Amygdala (tissue), 56 donors: ENCODE measurements at regions not wholly inside any gene's neighbourhood (a gene's known extent, or its start where the extent isn't known, plus 50 kb on each side); places are given as distances from the start of the nearest gene placed in this dataset.
"Not testable (repeated sequence)": the region's sequence is repeated elsewhere in the genome, so short reads cannot be mapped to it uniquely, and the experiment has no call there.

Experiments used
- DNase-seq, 56 donors: peaks; one replicate each; lab custom pipeline; 2025; lab: John Stamatoyannopoulos, UW

DNA sequence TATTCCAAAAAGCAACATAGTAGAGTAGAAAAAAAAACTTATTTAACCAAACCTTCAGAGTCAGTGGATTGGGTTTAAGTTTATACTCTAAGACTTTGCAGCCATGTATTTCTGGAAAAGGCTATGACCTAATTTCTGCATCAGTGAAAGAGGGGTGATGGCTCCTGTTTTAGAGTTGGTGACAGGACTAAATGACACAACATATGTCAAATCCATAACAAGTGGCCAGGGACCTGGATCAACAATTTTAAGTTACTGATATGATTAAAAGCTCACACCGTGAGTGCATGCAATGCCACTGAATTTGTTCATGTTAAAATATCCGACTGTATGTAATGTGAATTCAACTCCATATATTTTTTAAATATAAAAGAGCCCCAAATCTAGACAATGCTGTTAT is 390.6 kb downstream of the TNS3 start:
- DNase-seq = no peak

DNA sequence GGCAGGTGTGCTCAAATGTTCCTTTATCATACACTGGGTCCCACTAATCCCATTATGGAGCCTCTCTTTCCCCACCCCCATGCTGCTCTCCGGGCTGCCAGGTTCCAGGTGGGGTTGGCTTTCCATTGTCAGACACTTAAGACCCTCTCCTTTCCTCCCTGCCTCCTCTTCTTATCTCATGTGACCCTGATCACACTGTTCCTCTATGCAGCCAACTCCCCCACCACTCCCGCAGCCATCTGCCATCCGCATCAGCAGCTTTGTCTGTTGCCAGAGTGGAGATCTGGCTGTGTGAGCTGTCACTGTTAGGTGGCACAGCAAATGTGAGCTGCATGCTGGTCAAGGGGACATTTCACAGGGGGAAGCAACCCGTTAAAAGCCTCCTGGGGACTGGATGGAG is 391.4 kb downstream of the TNS3 start:
- peak in 8 of 56 donors; percentile 14 to 30 (median 22) for DNase-seq

DNA sequence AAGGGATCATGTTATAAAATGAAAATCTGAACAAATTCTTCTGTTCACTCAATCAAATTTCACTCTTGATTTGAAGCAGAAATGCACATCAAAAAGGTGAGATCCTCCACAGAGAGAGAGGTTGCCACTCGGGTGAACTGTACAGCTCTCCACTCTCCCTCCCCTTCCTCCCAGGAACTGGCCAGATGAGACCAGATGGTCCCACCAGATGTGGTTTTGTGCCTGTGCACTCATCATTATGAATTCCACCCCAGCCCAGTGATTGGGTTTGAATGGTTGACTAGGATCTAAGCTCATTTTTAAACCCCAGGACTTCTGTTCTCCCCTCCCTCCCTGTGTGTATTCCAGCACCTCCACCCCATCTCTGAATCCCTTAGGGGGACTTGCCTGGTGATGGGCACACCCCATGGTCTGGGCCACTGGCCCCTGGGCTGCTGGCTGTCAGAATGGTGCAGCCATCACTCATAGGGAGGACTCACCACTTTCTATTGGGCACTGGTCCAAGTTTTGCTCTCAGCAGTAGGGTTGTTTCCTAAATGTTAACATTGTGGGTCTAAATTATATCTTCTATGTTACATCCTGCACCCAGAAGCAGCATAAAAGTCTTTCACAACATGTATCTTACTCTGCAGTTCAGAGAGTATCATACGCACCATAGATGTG is 393.1 kb downstream of the TNS3 start:
- DNase-seq = no peak

DNA sequence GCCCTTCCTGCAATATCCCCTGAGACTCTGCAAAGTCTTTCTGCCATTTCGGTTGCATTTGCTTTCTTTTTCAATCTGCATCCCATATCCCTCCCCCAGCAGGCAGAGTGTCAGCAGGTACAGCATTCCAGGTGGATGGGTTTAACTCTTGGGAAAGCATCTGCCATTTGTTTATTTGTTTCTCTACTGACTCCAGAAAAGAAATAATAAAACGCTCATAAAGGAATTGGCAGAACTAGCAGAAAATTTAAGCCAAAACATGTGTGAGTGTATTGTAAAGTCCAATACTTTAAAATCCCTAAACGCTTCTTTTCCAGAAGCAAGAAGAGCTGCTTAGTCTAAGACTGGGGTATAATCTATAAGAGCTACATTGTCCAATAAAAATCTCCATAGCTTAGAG is 393.8 kb downstream of the TNS3 start:
- DNase-seq = no peak

DNA sequence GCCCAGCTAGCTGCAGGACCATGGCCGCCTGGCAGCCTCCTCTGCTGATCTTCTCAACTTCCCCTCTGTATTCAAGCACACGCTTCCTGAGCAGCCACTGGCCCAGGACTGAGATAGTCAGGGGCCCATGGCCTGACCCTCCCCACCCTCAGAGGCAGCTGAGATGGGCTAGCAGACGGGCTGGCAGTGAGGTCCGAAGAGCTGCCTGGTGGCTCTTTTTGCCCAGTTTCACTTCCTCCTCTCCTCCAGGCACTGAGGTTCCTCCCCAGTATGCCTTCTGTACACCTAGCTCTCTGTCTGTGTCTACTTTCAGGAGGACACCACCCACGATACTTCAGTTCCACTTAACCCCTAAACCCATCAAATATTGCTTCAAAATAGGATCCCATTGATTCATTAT is 395.6 kb downstream of the TNS3 start:
- peak in 7 of 56 donors; percentile 23 to 52 (median 31) for DNase-seq

DNA sequence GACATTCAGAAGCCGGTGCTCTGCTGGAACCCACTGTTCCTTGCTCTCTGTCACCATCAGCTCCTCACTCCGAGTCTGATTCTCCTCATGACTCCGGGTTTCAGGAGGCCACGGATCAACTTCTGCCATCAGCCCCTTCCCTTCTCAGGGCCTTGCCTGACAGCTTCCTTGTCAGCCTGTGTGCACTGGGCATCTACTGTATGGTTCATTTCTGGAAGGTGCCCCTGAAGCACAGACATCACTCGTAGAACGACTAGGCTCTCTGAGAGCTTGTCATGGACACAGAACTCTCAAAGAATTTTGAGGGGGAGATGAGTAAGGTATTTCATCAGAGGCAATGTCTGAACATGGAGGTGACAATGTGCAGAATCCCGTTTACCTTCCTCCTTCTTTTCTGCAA is 396.1 kb downstream of the TNS3 start:
- DNase-seq = no peak

DNA sequence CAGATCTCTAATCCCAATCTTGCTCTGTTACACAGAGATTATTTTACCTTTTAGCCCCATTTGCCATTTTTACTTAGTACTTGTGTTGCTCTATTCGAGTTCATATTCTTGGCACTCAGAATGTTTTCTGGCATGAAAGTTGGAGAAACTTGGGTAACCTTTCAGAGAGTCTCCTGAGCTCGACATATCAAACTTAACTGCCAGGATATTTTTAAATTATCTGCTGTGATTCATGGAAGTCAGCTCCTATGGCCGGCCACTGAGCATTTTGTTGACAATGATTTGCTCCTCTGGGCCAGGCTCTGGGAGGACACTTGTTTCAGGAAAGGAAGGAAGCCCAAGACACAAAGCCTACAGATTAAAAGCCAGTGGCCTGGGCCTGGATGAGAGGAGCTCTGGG is 396.7 kb downstream of the TNS3 start:
- DNase-seq = no peak

DNA sequence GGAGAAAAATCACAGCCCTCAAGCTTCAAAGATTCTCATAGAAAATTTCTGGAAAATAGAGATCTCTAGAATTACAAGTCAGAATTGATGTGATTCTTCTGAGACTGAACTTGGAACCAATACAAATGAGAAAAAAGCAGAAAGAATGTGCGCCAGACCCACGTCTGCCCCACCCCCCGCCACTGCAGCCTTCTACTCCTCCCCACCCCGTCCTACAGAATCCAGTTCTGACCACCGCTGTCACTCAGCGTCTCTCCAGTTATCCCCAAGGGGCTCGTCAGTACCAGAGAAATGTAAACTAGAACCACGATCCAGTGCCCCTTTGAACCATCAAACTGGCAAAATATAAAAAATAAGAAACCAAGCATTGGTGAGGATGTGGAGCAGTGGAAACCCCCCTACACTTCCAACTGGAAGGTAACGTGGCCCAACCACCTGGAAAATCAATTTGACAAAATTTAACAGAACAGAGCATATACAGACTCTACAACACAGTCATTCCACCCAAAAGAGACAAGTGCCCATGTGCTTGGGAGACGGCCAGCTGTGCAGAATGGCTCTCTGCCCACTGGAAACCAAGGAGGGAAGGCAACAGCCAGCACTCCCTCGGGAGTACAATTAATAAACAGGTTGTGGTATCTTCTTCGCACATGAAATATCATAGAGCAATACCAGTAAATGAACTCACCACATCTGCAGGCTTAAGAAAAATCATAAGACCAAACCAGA is 397.9 kb downstream of the TNS3 start:
- peak in 8 of 56 donors; percentile 16 to 28 (median 24) for DNase-seq

DNA sequence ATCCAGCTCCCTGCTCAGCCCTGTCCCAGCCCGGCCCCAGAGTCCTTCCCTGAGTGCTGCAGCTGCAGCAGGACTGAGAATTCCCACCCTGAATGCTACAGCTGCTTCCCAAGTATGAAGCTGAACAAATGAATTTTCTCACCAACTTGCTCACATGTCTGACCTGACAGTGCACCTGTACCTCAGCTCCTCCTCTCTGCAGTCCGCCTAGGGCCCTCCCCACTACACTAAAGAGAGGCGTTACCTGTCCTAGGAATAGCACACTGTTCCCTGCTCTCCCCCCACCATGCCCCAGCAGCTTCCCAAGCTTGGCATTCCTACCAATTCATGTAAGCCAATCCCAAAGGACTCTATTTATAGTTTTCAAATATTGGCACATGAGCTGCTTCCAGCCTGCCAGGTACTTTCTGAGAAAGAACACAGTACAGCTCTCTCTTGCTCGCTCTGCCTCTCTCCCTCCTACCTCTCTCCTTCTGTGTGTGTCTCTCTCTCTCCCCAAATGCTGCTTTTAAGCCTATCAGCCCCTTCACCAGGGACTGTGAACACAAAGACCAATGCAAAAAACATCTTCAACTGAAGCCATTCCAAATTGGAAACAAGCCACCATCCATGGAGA is 400.1 kb downstream of the TNS3 start:
- DNase-seq = peak in 1 of 56 donors; percentile 57

DNA sequence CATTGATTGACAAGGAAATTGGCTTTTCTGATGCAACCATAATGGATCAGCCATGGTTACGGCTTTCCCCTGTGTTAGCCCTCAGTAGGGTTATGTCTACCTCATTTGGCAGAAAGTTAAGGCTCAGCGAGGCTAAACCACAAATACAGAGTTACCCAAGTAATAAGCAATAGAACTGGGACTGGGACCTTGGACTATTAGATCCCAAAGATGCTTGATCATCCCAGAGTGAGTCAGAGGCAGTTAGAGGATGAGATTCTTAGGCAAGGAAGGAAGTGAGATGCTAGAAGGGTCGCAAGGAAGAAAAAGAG is 401.4 kb downstream of the TNS3 start:
- no peak for DNase-seq

DNA sequence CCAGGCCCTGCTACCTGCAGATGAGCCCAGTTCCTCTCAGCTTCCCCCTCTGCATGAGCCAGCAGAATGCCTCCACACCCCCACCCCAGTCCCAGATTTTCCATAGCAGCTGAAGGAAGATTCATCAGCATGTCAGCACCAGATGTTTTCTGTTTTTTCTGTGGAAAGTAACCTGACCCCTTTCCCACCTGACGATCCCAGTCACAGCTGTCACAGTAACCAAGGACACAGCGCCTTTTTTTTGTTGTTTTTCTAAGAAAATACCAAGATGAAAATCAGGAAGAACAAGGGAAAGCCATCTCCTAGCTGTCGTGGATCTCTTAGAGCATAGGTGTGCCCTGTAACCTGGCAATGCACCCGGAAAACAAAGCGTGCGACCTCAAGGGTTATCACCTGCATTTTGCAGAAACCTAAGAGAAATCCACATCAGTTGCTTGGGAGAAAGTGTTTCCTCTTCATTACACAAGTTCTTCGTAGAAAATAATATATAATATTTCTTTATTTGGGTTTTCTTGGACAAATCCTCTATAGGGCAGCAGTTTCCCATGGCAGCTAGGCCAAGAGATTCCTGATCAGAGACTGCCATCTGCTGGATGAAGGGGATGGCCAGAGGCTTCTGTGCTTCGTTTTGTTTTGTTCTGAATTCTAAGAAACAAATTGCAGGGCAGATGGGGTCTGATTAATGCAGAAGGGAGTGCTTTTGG is 401.9 kb downstream of the TNS3 start:
- DNase-seq = peak in 21 of 56 donors; percentile 5 to 65 (median 23)

DNA sequence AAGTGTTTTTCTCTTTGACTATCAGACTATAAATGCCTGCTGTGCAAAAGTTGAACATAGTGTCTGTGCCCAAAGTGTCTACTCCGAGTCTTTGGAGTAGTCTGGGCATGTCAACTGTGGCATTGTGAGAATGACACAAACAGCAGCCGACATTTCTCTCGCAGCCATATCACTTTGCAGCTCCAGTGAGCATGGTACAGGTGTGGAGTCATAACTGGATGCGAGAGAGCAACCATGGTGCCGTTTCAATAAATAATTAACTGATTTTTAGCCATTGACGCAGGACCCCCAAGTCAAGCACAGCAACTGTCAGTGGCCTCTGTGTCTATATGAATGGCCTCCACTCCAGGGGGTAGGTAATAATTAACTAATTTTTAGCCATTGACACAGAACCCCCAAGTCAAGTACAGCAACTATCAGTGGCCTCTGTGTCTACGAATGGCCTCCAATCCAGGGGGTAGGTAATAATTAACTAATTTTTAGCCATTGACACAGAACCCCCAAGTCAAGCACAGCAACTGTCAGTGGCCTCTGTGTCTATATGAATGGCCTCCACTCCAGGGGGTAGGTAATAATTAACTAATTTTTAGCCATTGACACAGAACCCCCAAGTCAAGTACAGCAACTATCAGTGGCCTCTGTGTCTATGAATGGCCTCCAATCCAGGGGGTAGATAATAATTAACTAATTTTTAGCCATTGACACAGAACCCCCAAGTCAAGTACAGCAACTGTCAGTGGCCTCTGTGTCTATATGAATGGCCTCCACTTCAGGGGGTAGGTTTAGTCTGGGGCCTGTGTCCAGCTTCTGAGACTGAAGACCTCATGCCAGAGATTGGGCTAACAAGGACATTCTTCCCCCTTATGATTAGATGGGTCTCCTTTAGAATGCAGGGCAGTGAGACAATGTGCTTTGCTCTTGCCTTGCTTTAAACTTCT is 409.0 kb downstream of the TNS3 start:
- not testable (repeated sequence) for DNase-seq

DNA sequence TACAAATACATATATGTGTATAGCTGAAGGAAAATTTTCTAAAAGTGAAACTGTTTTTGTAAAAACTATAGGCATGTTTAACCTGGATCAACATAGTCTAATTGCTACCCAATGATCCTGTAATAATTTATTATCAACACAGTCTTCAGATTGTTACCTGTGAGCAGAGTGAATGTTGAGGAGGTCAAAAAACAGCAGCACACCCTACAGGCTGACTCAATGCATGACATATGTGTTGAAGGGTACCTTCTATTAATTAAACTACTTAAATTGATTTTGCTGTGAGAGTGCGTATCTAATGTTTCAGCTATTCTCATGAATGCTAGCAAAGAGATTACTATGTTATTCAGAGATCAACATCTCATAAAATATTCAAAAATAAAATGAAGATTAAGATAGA is 411.4 kb downstream of the TNS3 start:
- DNase-seq = no peak

DNA sequence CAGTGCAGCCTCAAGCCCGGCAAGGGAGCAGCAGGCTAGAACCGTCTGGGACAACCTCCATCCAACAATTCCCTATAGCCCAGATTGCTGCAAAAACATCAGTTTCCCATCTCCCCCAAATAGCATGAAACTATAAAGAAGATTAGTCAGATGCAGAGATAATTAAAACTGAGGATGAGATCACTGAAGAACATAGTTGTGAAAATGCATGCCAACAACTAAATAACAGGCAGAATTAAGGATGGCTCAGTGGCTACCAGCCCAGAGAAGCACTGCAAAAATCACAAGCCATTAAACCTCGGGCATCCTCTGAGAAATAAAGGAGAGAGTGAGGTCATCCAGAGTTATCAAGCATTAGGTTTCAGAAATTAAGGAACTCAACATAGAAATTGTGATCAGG is 427.1 kb downstream of the TNS3 start:
- DNase-seq = no peak

DNA sequence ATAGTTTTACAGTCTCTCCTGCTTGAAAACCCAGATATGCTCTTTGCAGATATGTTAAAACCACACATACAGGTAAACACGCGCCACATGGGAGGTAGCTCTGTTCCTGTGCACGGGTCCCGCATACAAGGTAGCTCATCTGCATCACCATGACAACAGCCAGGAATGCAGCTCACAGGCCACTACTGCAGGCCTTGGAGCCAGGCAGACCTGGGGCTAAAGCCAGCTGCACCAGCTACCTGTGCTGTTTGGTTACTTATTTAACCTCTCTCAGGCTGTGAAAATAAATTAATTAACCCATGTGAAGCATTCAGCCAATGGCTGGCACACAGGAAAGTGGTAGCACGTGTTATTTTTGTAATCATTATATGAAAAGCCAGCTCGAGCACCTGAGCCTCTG is 428.3 kb downstream of the TNS3 start:
- no peak for DNase-seq

DNA sequence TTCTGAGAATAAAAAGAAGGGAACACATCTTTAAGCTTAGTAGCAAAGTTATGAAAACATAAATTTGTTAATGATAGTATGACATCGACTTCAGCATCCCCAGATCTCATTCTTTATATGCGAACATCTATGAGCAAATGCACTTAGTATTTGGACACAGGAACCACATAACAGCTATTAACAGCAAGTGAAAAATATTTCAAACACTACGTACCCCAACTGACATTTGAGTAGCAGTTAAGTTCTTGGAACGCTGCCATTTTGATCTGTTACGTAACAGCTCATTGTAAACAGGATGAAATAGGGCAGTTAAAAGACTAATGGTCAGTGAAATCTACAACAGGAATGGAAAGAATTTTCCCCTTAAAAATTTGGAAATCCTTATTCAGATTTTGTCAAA is 428.9 kb downstream of the TNS3 start:
- peak in 1 of 56 donors; percentile 1 for DNase-seq

DNA sequence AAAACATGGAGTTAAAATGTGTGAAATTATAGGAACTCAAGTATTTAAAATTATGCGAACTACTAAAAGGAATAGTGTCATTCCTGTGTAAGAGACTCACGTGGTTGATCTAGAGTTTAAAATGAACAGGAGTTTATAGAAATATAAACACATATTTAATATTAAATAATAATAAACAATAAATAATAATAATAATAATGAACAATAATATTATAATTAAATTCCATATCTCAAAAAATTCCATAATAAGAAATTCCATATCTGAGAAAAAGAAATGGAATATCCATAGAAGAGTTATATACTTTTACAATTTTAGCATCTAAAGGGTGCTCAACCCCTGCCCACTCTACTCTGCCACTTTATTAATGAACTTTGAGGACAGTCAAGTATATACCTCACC is 429.6 kb downstream of the TNS3 start:
- DNase-seq = no peak

DNA sequence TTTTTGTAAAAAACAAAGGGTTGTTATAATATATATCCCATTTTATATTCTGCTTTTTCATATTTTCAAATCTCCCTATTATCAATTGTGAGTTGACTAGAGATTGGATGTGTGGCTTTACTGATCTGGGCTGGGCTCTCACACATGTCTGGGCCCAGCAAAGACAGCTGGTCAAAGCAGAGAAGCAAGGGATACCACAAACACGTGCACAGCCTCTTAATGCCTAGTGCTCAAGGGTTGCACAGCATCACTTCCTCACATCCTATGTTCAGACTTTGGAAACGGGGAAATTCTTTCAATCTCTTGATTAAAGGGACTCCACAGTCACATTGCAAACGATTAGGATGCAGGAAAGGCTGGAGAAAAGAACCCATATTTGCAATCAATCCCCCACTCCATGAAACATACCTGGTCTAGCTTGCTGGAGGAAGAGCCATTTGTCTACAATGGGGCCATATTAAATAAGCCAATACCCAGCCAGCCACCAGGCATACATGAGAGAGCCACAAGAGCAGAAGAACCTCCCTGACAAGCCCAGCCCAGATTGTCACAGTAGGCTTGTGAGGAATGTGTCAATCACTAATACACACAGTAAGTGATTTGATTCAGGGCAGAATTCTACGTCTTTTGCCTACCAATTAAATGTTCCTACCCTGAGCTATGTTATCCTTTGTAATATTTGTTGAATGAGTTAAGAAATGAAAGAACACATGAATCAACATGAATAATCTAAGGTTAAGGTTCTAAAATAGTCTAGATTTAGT is 431.2 kb downstream of the TNS3 start:
- no peak for DNase-seq

DNA sequence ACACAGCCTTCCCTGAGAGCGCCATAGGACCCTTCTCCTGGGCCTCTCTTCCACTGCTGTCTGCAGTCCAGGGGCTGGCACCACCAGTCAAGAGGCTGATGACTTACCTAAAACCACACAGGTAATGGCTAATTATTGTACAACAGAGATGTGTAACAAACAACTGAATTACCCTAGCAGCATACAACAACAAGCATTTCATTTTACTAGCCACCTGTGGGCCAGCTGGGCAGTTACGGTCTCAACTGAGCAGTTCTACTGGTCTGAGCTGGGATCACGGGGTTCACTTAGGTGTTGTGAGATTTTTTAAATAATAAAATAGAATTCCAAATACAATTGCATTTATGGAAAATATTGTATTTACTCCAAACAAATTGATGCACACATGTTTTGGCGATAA is 431.9 kb downstream of the TNS3 start:
- no peak for DNase-seq
